Retinal pigment epithelial cell (primary cell): ENCODE measurements at regions not wholly inside any gene's neighbourhood (a gene's known extent, or its start where the extent isn't known, plus 50 kb on each side); places are given as distances from the start of the nearest gene placed in this dataset.

Experiments used
- DNase-seq: peaks from one replicate; pipeline ENCODE4 v3.0.0-alpha.2; 2010; ENCODE audit warnings: low read depth
- H3K4me3 ChIP-seq: 2 replicates; pipeline ENCODE4 v1.5.1; 2011; ENCODE audit warnings: mild to moderate bottlenecking, low read length, control low read depth, moderate library complexity
- TF ChIP-seq, protein P1 (sequence below): conservative IDR thresholded peaks from 2 replicates; pipeline ENCODE4 v1.5.1; 2011; ENCODE audit warnings: low read depth, low read length, control low read depth, inconsistent platforms

DNA sequence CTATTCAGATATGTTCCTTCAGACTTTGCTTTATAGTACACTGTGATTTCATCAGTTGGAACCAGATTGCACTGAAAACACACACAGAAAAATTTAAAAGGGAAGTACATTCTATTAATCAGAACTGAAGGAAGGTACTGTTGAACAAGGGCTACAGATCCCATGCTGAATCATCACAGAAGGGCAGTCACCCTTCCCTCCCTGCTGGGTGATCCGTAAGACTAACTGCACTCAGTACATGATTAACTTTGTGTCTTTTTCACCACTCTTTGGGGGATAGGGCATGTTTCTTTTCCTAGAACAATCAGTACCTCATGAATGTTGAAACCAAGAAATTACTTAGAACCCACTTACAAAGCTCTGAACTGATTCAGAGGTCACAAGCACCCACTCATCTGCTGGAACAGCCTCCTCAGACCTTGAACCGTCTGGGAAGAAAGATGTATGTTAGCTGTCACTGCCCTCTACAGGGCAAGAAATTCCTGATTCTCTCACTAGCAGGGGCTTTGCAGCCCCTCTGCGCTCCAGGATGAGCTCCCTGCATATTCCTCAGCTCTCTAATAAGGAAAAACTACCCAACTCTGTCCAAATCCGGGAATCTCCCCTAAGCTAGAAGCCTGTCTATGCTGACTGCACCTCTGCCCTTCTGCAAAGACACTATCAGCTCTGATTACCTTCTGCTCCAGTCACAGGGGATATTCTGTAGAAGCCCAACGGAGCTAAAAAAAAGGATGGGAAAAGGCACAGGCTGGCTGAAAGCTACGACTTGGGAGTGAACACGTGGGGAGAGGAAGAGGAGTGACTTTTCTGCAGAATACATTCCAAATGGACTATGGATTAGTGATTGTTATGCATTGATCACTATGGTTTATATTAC lies 51.0 kb downstream of the IARS1 start:
- TF ChIP-seq, protein P1, sequence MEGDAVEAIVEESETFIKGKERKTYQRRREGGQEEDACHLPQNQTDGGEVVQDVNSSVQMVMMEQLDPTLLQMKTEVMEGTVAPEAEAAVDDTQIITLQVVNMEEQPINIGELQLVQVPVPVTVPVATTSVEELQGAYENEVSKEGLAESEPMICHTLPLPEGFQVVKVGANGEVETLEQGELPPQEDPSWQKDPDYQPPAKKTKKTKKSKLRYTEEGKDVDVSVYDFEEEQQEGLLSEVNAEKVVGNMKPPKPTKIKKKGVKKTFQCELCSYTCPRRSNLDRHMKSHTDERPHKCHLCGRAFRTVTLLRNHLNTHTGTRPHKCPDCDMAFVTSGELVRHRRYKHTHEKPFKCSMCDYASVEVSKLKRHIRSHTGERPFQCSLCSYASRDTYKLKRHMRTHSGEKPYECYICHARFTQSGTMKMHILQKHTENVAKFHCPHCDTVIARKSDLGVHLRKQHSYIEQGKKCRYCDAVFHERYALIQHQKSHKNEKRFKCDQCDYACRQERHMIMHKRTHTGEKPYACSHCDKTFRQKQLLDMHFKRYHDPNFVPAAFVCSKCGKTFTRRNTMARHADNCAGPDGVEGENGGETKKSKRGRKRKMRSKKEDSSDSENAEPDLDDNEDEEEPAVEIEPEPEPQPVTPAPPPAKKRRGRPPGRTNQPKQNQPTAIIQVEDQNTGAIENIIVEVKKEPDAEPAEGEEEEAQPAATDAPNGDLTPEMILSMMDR, result peak; percentile 46
- no peak for DNase-seq
- no peak overlapping the region for H3K4me3 ChIP-seq

DNA sequence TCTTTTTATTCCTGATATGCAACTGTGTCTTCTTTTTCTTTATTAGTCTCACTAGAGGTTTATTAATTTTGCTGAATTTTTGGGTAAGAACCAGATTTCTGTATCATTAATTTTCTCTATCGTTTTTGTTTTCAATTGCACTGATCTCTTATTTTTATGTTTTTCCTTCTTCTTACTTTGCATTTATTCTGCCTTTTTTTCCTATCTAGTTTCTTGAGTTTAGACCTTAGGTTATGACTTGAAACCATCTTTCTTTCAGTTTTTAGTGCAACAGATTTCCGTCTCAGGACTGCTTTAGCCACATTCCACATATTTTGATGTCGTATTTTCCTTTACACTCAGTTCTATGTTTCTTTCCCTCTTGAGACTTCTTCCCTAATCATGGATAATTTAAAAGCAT lies 56.6 kb downstream of the IARS1 start:
- TF ChIP-seq, protein P1, result no peak
- no peak overlapping the region for H3K4me3 ChIP-seq
- DNase-seq, result no peak

DNA sequence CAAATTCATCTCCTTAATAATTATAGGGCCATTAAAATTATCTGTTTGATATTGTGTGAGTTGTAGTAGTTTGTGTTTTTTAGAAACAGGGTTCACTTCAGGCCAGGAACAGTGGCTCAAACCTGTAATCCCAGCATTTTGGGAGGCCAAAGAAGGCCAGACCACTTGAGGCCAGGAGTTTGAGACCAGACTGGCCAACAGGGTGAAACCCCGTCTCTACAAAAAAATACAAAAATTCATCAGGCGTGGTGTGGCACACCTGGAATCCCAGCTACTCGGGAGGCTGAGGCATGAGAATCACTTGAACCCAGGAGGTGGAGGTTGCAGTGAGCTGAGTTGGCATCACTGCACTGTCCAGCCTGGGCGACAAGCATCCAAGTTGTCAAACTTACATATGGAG lies 57.0 kb downstream of the IARS1 start:
- TF ChIP-seq, protein P1, result no peak
- H3K4me3 ChIP-seq, result no peak overlapping the region
- DNase-seq, result no peak

DNA sequence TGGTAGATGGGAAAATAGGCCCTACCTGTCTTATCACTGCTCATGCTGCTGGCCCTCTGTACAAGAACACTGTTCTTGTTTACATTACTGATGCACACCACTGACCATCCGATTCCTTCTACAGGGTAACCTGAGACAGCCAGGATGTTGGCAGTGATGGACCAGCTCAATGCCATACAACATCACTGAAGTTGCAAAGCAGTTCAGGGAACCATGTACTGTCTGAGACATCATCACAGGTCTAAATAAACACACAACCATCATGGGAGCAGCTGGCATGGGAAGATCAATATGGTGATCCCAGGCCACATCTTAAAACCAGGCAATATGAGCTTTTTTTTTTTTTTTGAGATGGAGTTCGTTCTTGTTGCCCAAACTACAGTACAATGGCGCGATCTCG lies 59.0 kb downstream of the IARS1 start:
- TF ChIP-seq, protein P1, result no peak
- H3K4me3 ChIP-seq, result no peak overlapping the region
- no peak for DNase-seq

DNA sequence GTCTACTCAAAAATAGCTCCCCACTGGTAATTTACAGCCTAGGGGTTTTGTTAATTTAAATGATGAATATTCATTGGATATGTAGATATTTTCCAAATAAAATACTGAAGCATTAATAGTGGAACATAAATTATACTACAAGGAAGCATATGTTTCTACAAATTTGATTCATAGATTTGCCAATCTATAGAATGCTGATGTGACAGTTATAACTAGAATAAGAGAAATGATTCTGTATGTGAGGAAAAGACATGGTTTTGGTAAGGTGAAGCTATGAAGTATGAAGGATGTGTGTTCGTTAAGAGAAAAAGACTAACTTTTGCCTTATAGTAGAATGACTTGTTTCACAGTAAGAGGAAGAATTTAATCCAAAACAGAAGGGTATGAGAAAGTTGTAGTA lies 61.3 kb downstream of the IARS1 start:
- DNase-seq, result no peak
- H3K4me3 ChIP-seq, result no peak overlapping the region
- TF ChIP-seq, protein P1, result no peak

DNA sequence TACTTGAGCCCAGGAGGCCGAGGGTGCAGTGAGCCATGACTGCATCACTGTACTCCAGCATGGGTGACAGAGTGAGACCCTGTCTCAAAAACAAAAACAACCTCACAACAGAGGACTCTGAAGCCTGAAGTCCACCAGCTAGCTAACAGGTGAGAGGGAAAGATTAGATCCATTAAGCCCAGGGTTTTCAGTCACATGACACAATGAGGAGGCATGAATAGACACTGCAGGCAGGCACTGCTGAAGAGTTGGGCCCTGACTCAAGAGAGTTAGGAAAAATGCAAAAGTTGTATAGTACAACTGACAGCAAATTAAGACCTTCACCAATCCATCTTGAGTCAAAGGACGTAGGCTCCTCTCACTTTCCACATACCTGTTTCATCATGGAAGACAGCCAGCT lies 64.9 kb downstream of the IARS1 start:
- H3K4me3 ChIP-seq, result no peak overlapping the region
- DNase-seq, result no peak
- TF ChIP-seq, protein P1, result no peak

DNA sequence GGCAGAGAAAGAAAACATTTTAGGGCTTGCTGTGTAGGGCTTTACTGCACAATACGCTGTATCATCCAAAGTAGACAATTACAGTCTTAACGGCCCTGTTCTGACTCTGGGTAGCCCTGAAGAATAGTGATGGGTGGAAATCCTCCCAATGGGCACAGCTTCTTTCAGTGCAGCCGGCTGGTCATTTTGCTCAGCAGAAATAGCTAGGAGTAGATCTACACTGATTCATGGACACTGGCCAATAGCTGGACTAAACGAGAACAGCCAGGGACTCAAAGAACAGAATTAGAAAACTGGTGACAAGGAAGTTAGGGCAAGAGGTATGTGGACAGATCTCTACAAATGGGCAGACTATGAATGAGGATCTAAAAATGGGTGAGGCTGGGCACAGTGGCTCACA lies 69.3 kb downstream of the IARS1 start:
- no peak for DNase-seq
- no peak overlapping the region for H3K4me3 ChIP-seq
- TF ChIP-seq, protein P1, result no peak
